GM06990 (cell line): ENCODE measurements at regions not wholly inside any gene's neighbourhood (a gene's known extent, or its start where the extent isn't known, plus 50 kb on each side); places are given as distances from the start of the nearest gene placed in this dataset.

ENCODE experiments used
- DNase-seq: peaks from one replicate; pipeline ENCODE4 v3.0.0-alpha.2; 2011; ENCODE audit not compliant: insufficient read length; ENCODE audit errors: extremely low read depth
- H3K27me3 ChIP-seq: replicated peaks from 2 replicates; pipeline ENCODE4 v1.6.0; 2011; ENCODE audit warnings: low read length; ENCODE audit not compliant: control insufficient read depth, insufficient read depth
- H3K36me3 ChIP-seq: 2 replicates; pipeline ENCODE4 v1.5.1; 2011; ENCODE audit warnings: low read length; ENCODE audit not compliant: control insufficient read depth, insufficient read depth
- H3K4me3 ChIP-seq: replicated peaks from 2 replicates; pipeline ENCODE4 v1.5.1; 2011; ENCODE audit warnings: low read depth, mild to moderate bottlenecking, control low read depth, low read length
- TF ChIP-seq, protein P1 (sequence below): IDR thresholded peaks from 2 replicates; pipeline ENCODE4 v1.5.1; 2011; ENCODE audit warnings: low read length, control low read depth, mild to moderate bottlenecking, inconsistent platforms; ENCODE audit not compliant: insufficient read depth, poor library complexity, severe bottlenecking

DNA sequence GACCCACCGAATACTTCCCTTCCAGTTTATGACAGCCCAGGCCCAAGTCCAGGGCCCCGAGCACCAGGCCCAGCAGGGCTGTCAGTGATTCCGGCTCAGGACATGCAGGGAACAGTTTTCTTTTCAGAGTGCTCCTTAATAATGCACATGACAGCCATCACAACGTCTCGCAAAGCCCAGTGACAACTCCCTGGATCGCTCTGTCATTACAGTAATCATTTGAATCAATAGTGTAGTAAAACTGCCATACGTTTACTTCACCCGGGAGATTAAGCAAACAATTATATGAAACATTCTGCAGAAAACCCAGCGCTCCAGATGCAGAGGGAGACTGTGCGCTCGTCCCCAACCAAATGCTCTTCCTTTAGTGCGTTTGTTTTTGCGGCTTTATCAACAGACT, 162.6 kb upstream of the CDH13 start:
- Histone ChIP-seq H3K27me3 (no peaks in the 10 kb centered on the region), H3K4me3 (no peak overlapping the region), H3K36me3 (no peaks in the 10 kb centered on the region)
- no peak for DNase-seq
- TF ChIP-seq, protein P1, sequence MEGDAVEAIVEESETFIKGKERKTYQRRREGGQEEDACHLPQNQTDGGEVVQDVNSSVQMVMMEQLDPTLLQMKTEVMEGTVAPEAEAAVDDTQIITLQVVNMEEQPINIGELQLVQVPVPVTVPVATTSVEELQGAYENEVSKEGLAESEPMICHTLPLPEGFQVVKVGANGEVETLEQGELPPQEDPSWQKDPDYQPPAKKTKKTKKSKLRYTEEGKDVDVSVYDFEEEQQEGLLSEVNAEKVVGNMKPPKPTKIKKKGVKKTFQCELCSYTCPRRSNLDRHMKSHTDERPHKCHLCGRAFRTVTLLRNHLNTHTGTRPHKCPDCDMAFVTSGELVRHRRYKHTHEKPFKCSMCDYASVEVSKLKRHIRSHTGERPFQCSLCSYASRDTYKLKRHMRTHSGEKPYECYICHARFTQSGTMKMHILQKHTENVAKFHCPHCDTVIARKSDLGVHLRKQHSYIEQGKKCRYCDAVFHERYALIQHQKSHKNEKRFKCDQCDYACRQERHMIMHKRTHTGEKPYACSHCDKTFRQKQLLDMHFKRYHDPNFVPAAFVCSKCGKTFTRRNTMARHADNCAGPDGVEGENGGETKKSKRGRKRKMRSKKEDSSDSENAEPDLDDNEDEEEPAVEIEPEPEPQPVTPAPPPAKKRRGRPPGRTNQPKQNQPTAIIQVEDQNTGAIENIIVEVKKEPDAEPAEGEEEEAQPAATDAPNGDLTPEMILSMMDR, result no peak

DNA sequence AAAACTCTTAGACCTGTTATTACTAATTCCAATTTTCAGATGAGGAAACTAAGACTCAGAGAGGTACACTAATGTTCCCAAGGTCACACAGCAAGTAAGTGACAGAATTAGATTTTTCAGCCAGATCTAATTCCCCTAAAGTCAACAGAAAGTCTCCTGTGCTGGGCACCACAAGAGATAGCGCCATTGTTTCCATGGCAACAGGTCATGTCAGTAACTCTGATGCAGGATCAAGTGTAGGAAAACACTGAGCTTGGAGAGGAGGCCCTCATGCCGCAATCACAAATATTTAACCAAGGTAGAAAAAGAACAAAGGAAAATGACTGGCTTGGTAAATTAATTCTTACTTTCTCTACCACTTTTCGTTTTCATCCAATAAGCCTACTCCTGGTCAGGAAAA, 166.0 kb upstream of the CDH13 start:
- TF ChIP-seq, protein P1, result no peak
- no peak for DNase-seq
- Histone ChIP-seq H3K4me3 (no peak overlapping the region), H3K36me3 (no peaks in the 10 kb centered on the region), H3K27me3 (no peaks in the 10 kb centered on the region)

DNA sequence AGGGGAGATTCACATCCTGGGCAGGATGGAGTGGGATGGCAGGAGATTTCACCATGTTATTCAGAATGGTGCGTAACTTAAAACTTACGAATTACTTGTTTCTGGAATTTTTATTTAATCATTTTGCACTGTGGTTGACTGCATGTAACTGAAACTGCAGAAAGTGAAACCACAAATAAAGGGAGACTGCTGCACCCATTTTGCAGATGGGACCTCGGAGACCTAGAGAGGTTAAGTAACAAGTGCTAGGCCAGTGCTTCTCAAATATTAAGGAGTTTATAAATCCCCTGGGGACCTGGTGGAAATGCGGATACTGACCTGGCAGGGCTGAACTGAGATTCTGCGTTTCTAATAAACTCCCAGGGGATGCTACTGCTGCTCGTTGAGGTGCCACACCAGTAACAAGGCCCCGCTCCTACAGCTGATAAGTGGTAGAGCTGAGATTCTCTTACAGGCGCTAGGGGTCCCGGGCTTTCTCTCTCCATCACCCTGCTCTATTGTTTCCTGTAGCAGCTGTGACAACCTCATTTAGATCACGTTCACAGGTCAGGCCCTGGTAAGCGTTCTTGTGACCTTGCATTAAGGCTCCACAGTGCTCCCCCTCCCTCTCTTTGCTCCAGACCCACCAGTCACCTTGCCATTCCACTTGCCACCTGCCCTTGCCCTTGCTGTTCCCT, 167.1 kb upstream of the CDH13 start:
- no peak overlapping the region for H3K4me3 ChIP-seq
- no peaks in the 10 kb centered on the region for H3K36me3 ChIP-seq
- H3K27me3 ChIP-seq, result no peaks in the 10 kb centered on the region
- DNase-seq, result no peak
- TF ChIP-seq, protein P1, result no peak

DNA sequence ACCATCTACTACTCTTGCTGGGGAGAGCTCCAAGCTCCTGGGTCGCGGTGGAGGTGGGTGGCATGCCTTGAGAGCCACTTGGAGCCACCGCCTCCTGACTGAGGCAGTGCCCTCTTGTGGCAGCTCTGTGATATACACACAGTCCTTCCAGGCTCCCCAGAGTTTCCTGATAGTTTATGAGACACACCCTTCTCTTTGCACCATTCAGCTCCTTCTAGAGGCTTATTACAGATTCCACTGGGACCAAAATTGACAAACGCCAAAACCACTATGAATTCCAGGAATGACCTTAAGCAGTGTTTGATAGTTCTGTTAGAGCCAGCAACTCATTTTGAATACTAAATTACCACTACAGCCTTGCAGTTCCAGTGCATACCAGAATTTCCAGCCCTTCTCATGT, 170.1 kb upstream of the CDH13 start:
- H3K4me3 ChIP-seq, result no peak overlapping the region
- peaks cover 2% of the 10 kb centered on the region for H3K27me3 ChIP-seq
- TF ChIP-seq, protein P1, result peak; percentile 81
- DNase-seq, result peak; percentile 10
- no peaks in the 10 kb centered on the region for H3K36me3 ChIP-seq

DNA sequence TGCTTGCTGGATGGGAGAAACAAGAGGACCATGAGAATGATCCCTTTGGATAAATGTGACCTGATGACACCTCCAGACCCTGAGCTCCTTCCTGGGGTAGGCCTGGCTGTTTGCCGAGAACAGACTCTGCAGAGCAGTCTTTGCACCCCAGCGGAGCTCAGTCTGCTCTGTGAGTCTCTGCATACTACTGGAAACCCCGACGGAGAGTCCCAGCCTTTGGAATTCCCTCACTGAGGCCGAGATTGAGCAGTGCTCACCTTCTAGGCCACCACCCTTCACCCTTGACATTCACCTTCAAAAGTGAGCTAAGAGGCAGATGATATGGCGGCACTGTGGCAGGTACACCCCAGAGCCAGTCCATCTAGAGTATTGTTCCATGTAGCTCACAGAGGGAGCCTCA, 172.2 kb upstream of the CDH13 start:
- H3K4me3 ChIP-seq, result no peak overlapping the region
- no peak for DNase-seq
- no peaks in the 10 kb centered on the region for H3K36me3 ChIP-seq
- H3K27me3 ChIP-seq, result peaks cover 2% of the 10 kb centered on the region
- TF ChIP-seq, protein P1, result no peak

DNA sequence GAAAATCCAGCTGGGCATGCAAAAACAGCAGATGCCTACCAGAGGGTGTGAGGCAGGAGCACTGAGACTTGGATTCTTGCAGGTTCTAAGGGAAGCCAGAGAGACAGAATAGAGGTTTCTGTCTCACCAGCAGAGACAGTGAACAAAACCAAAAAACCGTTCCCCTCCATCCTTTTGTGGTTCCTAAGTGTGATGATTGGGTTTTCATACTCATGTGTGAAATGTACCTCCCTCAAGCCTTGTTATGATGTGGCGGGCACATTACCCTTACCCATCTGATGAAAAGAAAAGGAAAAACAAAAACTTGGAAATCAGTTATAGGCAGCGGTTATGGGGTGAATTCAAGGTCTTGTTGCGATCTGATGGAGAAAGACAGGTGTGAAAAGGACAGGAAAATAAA, 172.6 kb upstream of the CDH13 start:
- TF ChIP-seq, protein P1, result no peak
- Histone ChIP-seq H3K36me3 (no peaks in the 10 kb centered on the region), H3K4me3 (no peak overlapping the region), H3K27me3 (peaks cover 2% of the 10 kb centered on the region)
- no peak for DNase-seq
